IMR-90 (cell line): ENCODE measurements at regions not wholly inside any gene's neighbourhood (a gene's known extent, or its start where the extent isn't known, plus 50 kb on each side); places are given as distances from the start of the nearest gene placed in this dataset.

Source experiments
- ATAC-seq: fragments of 200-7000 bp; cut with Tn5 transposase; 2 replicates; pipeline ENCODE4 v1.9.1; 2020; ENCODE audit warnings: low read depth, mild to moderate bottlenecking, moderate library complexity
- BruUV-seq: library from RNA; stranded (reverse); fragments of 400-500 nt; replicated peaks from 2 replicates; lab custom pipeline; 2021; lab: Mats Ljungman, UMichigan
- CTCF ChIA-PET: fragments of 300-600 bp; formaldehyde crosslinking; extraction: SDS; loops from one replicate; lab custom pipeline; 2021; ENCODE audit warnings: antibody characterized with exemption; lab: Yijun Ruan, JAX
- POLR2A ChIA-PET: fragments of 300-600 bp; sonication (Branson Sonifier 250); formaldehyde crosslinking; loops from one replicate; lab custom pipeline; 2022; ENCODE audit warnings: antibody characterized with exemption; ENCODE audit not compliant: unreplicated experiment; lab: Charles Lee
- DNase-seq: peaks from one replicate; pipeline ENCODE4 v3.0.0; 2013
- H2AFZ ChIP-seq: replicated peaks from 2 replicates; pipeline ENCODE3; 2013; ENCODE audit warnings: low read length, mild to moderate bottlenecking; ENCODE audit not compliant: poor library complexity
- H2AK5ac ChIP-seq: 2 replicates; pipeline ENCODE4 v1.6.1; 2013; ENCODE audit warnings: low read depth, low read length, inconsistent platforms
- H2AK9ac ChIP-seq: replicated peaks from 2 replicates; pipeline ENCODE3; 2013; ENCODE audit warnings: mild to moderate bottlenecking, low read depth, low read length, moderate library complexity; ENCODE audit not compliant: poor library complexity
- H2BK120ac ChIP-seq: 2 replicates; pipeline ENCODE4 v1.6.1; 2013; ENCODE audit warnings: low read depth, low read length, inconsistent platforms
- H2BK15ac ChIP-seq: 3 replicates; pipeline ENCODE4 v1.6.1; 2013; ENCODE audit warnings: low read depth, low read length, inconsistent platforms
- H2BK20ac ChIP-seq: 2 replicates; pipeline ENCODE4 v1.6.1; 2013; ENCODE audit warnings: low read depth, mild to moderate bottlenecking, inconsistent platforms, low read length, moderate library complexity
- H2BK5ac ChIP-seq: 2 replicates; pipeline ENCODE4 v1.6.1; 2013; ENCODE audit warnings: mild to moderate bottlenecking, low read depth, low read length, inconsistent platforms; ENCODE audit not compliant: poor library complexity, severe bottlenecking
- H3K14ac ChIP-seq: replicated peaks from 2 replicates; pipeline ENCODE4 v1.6.1; 2013; ENCODE audit warnings: low read depth, low read length, inconsistent platforms
- H3K18ac ChIP-seq: 2 replicates; pipeline ENCODE4 v1.6.1; 2013; ENCODE audit warnings: low read depth, low read length, control low read depth
- H3K23ac ChIP-seq: 2 replicates; pipeline ENCODE4 v1.6.1; 2013; ENCODE audit warnings: low read depth, low read length, inconsistent platforms
- H3K27ac ChIP-seq: 2 replicates; pipeline ENCODE4 v1.5.1; 2013; ENCODE audit warnings: mild to moderate bottlenecking, control low read depth, low read length; ENCODE audit not compliant: insufficient read depth
- H3K27me3 ChIP-seq: 2 replicates; pipeline ENCODE4 v1.6.1; 2013; ENCODE audit warnings: low read length; ENCODE audit not compliant: control insufficient read depth, insufficient read depth
- H3K36me3 ChIP-seq: 2 replicates; pipeline ENCODE4 v1.6.1; 2013; ENCODE audit warnings: low read length, mixed read lengths; ENCODE audit not compliant: control insufficient read depth, insufficient read depth
- H3K4ac ChIP-seq: 2 replicates; pipeline ENCODE4 v1.6.1; 2013; ENCODE audit warnings: low read depth, low read length, inconsistent platforms
- H3K4me1 ChIP-seq: 2 replicates; pipeline ENCODE4 v1.6.1; 2013; ENCODE audit warnings: low read length, mixed read lengths; ENCODE audit not compliant: control insufficient read depth, insufficient read depth
- H3K4me2 ChIP-seq: 2 replicates; pipeline ENCODE4 v1.6.1; 2013; ENCODE audit warnings: low read depth, mild to moderate bottlenecking, control low read depth, low read length, moderate library complexity
- H3K4me3 ChIP-seq: 2 replicates; pipeline ENCODE4 v1.5.1; 2013; ENCODE audit warnings: low read depth, mild to moderate bottlenecking, control low read depth, low read length, moderate library complexity; ENCODE audit not compliant: insufficient read depth
- H3K56ac ChIP-seq: 2 replicates; pipeline ENCODE4 v1.6.1; 2013; ENCODE audit warnings: low read length, inconsistent platforms; ENCODE audit not compliant: insufficient read depth; ENCODE audit errors: extremely low read depth
- H3K79me1 ChIP-seq, 2 experiments: 2 replicates each; pipeline ENCODE4 v1.6.1; 2013; ENCODE audit warnings: low read length in 2 of 2, inconsistent platforms in 1 of 2, low read depth in 1 of 2
- H3K9ac ChIP-seq: 2 replicates; pipeline ENCODE4 v1.6.1; 2013; ENCODE audit warnings: low read depth, low read length, control low read depth
- H3K9me1 ChIP-seq: 2 replicates; pipeline ENCODE4 v1.6.1; 2013; ENCODE audit warnings: low read length, inconsistent platforms; ENCODE audit not compliant: insufficient read depth
- H3K9me3 ChIP-seq: 2 replicates; pipeline ENCODE4 v1.6.1; 2013; ENCODE audit warnings: low read length; ENCODE audit not compliant: control insufficient read depth, insufficient read depth
- H4K20me1 ChIP-seq: 2 replicates; pipeline ENCODE4 v1.6.1; 2013; ENCODE audit warnings: low read length, inconsistent platforms; ENCODE audit not compliant: insufficient read depth
- H4K5ac ChIP-seq: 2 replicates; pipeline ENCODE4 v1.6.1; 2013; ENCODE audit warnings: mild to moderate bottlenecking, low read depth, low read length, control low read depth
- H4K8ac ChIP-seq, 2 experiments: 2 replicates each; pipeline ENCODE4 v1.6.1; 2013; ENCODE audit warnings: low read depth in 2 of 2, low read length in 2 of 2, control low read depth in 1 of 2, inconsistent platforms in 1 of 2
- H4K91ac ChIP-seq: 2 replicates; pipeline ENCODE4 v1.6.1; 2013; ENCODE audit warnings: low read depth, low read length, inconsistent platforms; ENCODE audit not compliant: insufficient read depth
- BHLHE40 ChIP-seq: fragments of 150-350 bp; IDR thresholded peaks from 2 replicates; pipeline ENCODE4 v1.6.1; 2016; ENCODE audit warnings: mild to moderate bottlenecking, low read depth, low read length
- CEBPB ChIP-seq: IDR thresholded peaks from 2 replicates; pipeline ENCODE4 v1.6.1; 2012; ENCODE audit warnings: low read depth, low read length, improper control_type of control experiment
- ELK1 ChIP-seq: fragments of 150-350 bp; IDR thresholded peaks from 2 replicates; pipeline ENCODE4 v1.6.1; 2016; ENCODE audit warnings: low read depth, mild to moderate bottlenecking, low read length, moderate library complexity, borderline replicate concordance
- MXI1 ChIP-seq: IDR thresholded peaks from 2 replicates; pipeline ENCODE4 v1.6.1; 2012; ENCODE audit warnings: low read depth, mild to moderate bottlenecking, low read length, moderate library complexity, borderline replicate concordance
- POLR2A ChIP-seq: IDR thresholded peaks from 2 replicates; pipeline ENCODE4 v1.6.1; 2012; ENCODE audit warnings: mild to moderate bottlenecking, low read depth, low read length
- RAD21 ChIP-seq: IDR thresholded peaks from 2 replicates; pipeline ENCODE4 v1.6.1; 2012; ENCODE audit warnings: low read length, improper control_type of control experiment
- RCOR1 ChIP-seq: IDR thresholded peaks from 2 replicates; pipeline ENCODE4 v1.6.1; 2012; ENCODE audit warnings: mild to moderate bottlenecking, low read length, improper control_type of control experiment; ENCODE audit not compliant: insufficient replicate concordance
- RFX5 ChIP-seq: IDR thresholded peaks from 2 replicates; pipeline ENCODE4 v1.8.0; 2012; ENCODE audit warnings: low read depth, mild to moderate bottlenecking, low read length, moderate library complexity
- SMC3 ChIP-seq: fragments of 150-350 bp; IDR thresholded peaks from 2 replicates; pipeline ENCODE4 v1.6.1; 2016; ENCODE audit warnings: low read depth, mild to moderate bottlenecking, antibody characterized with exemption, low read length, moderate library complexity
- WGBS, 2 experiments: methylation state at CpG; one replicate each; pipeline versions ENCODE4 v1.1.5 to v1.1.7; 2013; ENCODE audit warnings: missing lambda C conversion rate in 2 of 2; ENCODE audit not compliant: insufficient read length in 1 of 2; ENCODE audit errors: extremely low coverage in 2 of 2; 5-methylcytosine and 5-hydroxymethylcytosine counted together
- dilution Hi-C: fragments of 300-500 bp; cut with HindIII; formaldehyde crosslinking; loops from one replicate; pipeline ENCODE4 v1.14.3; 2018; ENCODE audit warnings: low sequenced_read_pairs; ENCODE audit not compliant: unreplicated experiment
- in situ Hi-C: fragments of 300-500 bp; cut with MboI; formaldehyde crosslinking; loops from 3 replicates; pipeline ENCODE4 v1.14.3; 2019; ENCODE audit warnings: low sequenced_read_pairs, inconsistent platforms, mixed read lengths
- intact Hi-C: fragments of 100-400 bp; cut with micrococcal nuclease; formaldehyde crosslinking; loops from 2 replicates; pipeline ENCODE4 v1.10.0; 2022

DNA sequence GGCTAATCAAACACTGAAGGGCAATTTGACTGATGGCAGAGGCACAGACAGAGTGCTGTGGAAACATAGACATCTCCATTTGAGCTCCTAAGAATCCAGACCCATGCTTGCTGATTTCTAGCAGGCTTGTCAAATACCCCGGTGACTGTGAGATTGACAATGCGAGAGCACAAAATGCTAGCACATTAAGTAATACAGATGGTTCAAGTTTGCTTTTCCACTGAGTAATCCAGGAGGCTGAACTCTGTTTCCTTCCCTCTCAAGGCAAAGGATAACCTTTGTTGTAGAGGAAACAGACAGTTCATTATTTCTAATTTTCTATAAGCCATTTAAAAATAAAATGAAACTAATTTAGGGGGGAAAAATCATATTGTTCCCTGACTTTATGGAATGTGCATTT, 256.5 kb upstream of the CRY1 start:
- no peak overlapping the region for H3K23ac ChIP-seq
- no peak overlapping the region for H4K5ac ChIP-seq
- no peak overlapping the region for H3K4me2 ChIP-seq
- BruUV-seq: no TSS peak
- DNase-seq (no peak), ATAC-seq (no peak)
- H3K56ac ChIP-seq: no peak overlapping the region
- no peaks in the 10 kb centered on the region for H4K20me1 ChIP-seq
- H3K9ac ChIP-seq: no peak overlapping the region
- H2AK9ac ChIP-seq: no peak overlapping the region
- H2AK5ac ChIP-seq: no peak overlapping the region
- H3K27ac ChIP-seq: no peak overlapping the region
- no peak overlapping the region for H3K4ac ChIP-seq
- H3K4me1 ChIP-seq: peaks cover 6% of the 10 kb centered on the region
- H3K9me1 ChIP-seq: peaks cover 4% of the 10 kb centered on the region; the same call in 1 of the 2 replicates
- 0 out of 2 replicates have a peak, but pooled peaks cover 2% of the 10 kb centered on the region for H3K27me3 ChIP-seq
- ChIA-PET POLR2A (no interaction called here), CTCF (no interaction called here)
- H2BK20ac ChIP-seq: no peak overlapping the region
- no peak overlapping the region for H4K8ac ChIP-seq
- peaks cover 3% of the 10 kb centered on the region; the same call in 1 of the 2 replicates for H3K9me3 ChIP-seq
- H3K79me1 ChIP-seq: no peaks in the 10 kb centered on the region; a peak in 1 of 4 replicates
- TF ChIP-seq ELK1: no peak
- no peak for TF ChIP-seq MXI1
- TF ChIP-seq RCOR1: no peak
- no peak for TF ChIP-seq POLR2A
- TF ChIP-seq RAD21: no peak
- TF ChIP-seq SMC3: no peak
- no peak for TF ChIP-seq CEBPB
- TF ChIP-seq BHLHE40: no peak
- no peak for TF ChIP-seq RFX5
- H3K18ac ChIP-seq: no peak overlapping the region
- WGBS, 2 experiments: no CpG with 5 or more reads among the region's 2 CpGs
- no peak overlapping the region for H4K91ac ChIP-seq
- H3K36me3 ChIP-seq: no peaks in the 10 kb centered on the region
- no peak overlapping the region for H2BK15ac ChIP-seq
- no peak overlapping the region for H3K14ac ChIP-seq
- intact Hi-C loops (no loop called here), in situ Hi-C loops (no loop called here), dilution Hi-C loops (no loop called here)
- no peak overlapping the region for H2BK120ac ChIP-seq
- no peak overlapping the region for H2BK5ac ChIP-seq
- no peak overlapping the region for H3K4me3 ChIP-seq
- no peak overlapping the region for H2AFZ ChIP-seq
